ENCODE measurements at regions not wholly inside any gene's neighbourhood (a gene's known extent, or its start where the extent isn't known, plus 50 kb on each side); places are given as distances from the start of the nearest gene placed in this dataset.
"Not testable (repeated sequence)": the region's sequence is repeated elsewhere in the genome, so short reads cannot be mapped to it uniquely, and the experiment has no call there.

DNA sequence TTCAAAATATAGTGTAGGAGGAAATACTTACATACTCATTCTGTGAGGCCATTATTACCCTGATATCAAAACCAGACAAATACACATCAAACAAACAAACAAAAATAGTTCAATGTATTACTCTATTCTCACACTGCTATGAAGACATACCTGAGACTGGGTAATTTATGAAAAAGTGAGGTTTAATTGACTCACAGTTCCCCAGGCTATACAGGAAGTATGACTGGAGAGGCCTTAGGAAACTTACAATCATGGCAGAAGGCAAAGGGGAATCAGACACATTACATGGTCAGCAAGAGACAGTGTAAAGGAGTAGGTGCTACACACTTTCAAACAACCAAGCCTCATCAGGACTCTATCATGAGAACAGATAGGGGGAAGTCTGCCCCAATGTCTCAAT, 1023.2 kb downstream of the TMTC2 start:
- Histone ChIP-seq H3K9me3 (ENCODE audit: low read depth, low read length) (no peaks in the 10 kb centered on the region), H3K4me3 (no peak overlapping the region)

DNA sequence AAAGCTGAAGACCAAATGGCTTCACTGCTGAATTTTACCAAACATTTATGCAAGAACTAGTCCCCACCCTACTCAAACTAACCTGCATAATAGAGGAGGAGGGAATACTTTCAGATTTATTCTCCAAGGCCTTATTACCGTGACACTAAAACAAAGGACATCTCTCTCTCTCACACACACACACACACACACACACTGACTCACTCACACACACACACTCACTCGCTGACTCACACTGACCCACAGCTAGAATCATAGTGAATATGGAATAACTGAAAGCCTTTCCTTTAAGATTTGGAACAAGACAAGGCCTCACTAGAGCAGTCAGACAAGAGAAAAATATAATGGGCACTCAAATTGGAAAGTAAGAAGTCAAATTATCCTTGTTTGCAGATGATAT, 1014.1 kb downstream of the TMTC2 start:
- H3K9ac ChIP-seq (ENCODE audit: insufficient read length): no peak overlapping the region
- H3K9me3 ChIP-seq (ENCODE audit: low read depth, low read length): no peaks in the 10 kb centered on the region
- H3K36me3 ChIP-seq (ENCODE audit: insufficient read depth, low read length): no peaks in the 10 kb centered on the region
- H3K27ac ChIP-seq: no peak overlapping the region
- TF ChIP-seq FOXP2 (optimal IDR thresholded peaks at IDR 0.05; ENCODE audit: control extremely low read depth, extremely low read length, insufficient read depth): no peak
- TF ChIP-seq EZH2 (IDR thresholded peaks at IDR 0.05): no peak
- TF ChIP-seq POLR2AphosphoS5 (IDR thresholded peaks at IDR 0.05; ENCODE audit: borderline replicate concordance, low read depth, low read length): no peak
- no peak overlapping the region for H3K4me3 ChIP-seq
- DNase-seq (ENCODE audit: low read depth, low spot score): no peak

More for the DNA sequence above, 1023.2 kb downstream of the TMTC2 start:
- no peaks in the 10 kb centered on the region for H3K36me3 ChIP-seq (ENCODE audit: insufficient read depth, low read length)
- H3K9ac ChIP-seq (ENCODE audit: insufficient read length): no peak overlapping the region
- H3K27ac ChIP-seq: no peak overlapping the region
- no peak for DNase-seq (ENCODE audit: low read depth, low spot score)
- TF ChIP-seq EZH2 (IDR thresholded peaks at IDR 0.05) (no peak), POLR2AphosphoS5 (IDR thresholded peaks at IDR 0.05; ENCODE audit: borderline replicate concordance, low read depth, low read length) (no peak), FOXP2 (optimal IDR thresholded peaks at IDR 0.05; ENCODE audit: control extremely low read depth, extremely low read length, insufficient read depth) (no peak)

DNA sequence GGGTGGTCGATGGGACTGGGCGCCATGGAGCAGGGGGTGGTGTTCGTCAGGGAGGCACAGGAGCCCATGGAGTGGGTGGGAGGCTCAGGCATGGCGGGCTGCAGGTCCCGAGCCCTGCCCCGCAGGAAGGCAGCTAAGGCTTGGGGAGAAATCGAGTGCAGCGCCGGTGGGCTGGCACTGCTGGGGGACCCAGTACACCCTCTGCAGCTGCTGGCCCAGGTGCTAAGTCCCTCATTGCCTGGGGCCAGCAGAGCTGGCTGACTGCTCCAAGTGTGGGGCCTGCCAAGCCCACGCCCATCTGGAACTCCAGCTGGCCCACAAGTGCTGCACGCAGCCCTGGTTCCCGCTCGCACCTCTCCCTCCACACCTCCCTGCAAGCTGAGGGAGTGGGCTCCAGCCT, 1009.6 kb downstream of the TMTC2 start:
- DNase-seq (ENCODE audit: low read depth, low spot score); H3K9me3 ChIP-seq (ENCODE audit: low read depth, low read length); H3K27ac ChIP-seq; H3K9ac ChIP-seq (ENCODE audit: insufficient read length); H3K4me3 ChIP-seq; H3K36me3 ChIP-seq (ENCODE audit: insufficient read depth, low read length): not testable (repeated sequence)

DNA sequence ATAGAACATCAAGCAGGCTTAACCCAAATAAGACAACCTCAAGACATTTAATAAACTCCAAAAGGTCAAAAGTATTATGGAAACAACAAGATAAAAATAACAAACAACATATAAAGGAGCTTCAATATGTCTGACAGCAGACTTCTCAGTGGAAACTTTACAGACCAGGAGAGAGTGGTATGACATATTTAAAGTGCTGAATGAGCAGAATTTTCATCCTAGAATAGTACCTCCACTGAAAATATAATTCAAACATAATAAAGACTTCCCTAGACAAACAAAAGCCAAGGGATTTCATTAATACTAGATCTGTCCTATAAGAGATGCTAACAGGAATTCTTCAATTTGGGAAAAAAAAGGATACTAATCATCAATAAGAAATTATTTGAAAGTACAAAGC, 1005.0 kb downstream of the TMTC2 start:
- Histone ChIP-seq H3K27ac (no peak overlapping the region), H3K36me3 (ENCODE audit: insufficient read depth, low read length) (no peaks in the 10 kb centered on the region), H3K9me3 (ENCODE audit: low read depth, low read length) (no peaks in the 10 kb centered on the region), H3K4me3 (no peak overlapping the region), H3K9ac (ENCODE audit: insufficient read length) (no peak overlapping the region)
- no peak for TF ChIP-seq FOXP2 (optimal IDR thresholded peaks at IDR 0.05; ENCODE audit: control extremely low read depth, extremely low read length, insufficient read depth)
- no peak for TF ChIP-seq EZH2 (IDR thresholded peaks at IDR 0.05)
- no peak for TF ChIP-seq POLR2AphosphoS5 (IDR thresholded peaks at IDR 0.05; ENCODE audit: borderline replicate concordance, low read depth, low read length)
- DNase-seq (ENCODE audit: low read depth, low spot score): no peak

DNA sequence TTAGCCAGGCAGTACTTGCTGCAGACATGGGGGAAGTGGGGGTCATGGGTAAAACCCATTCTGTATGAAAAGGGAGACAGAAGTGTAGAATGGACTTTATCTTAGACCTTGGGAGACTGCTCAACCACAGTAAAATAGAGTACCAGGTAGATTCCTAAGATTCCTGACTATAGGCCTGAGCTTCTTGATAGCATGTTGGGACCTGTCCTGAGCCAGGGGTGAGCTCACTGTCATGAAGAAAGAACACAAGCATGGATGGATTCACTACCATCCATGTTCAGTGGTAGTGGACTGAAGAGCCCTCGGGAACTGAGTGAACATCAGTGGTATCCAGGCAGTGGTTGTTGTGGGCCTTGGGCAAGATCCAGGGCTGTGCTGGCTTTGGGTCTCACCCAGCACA, 1003.8 kb downstream of the TMTC2 start:
- Histone ChIP-seq H3K9ac (ENCODE audit: insufficient read length) (no peak overlapping the region), H3K9me3 (ENCODE audit: low read depth, low read length) (no peaks in the 10 kb centered on the region), H3K4me3 (no peak overlapping the region), H3K36me3 (ENCODE audit: insufficient read depth, low read length) (no peaks in the 10 kb centered on the region), H3K27ac (no peak overlapping the region)
- TF ChIP-seq EZH2 (IDR thresholded peaks at IDR 0.05) (no peak), FOXP2 (optimal IDR thresholded peaks at IDR 0.05; ENCODE audit: control extremely low read depth, extremely low read length, insufficient read depth) (no peak), POLR2AphosphoS5 (IDR thresholded peaks at IDR 0.05; ENCODE audit: borderline replicate concordance, low read depth, low read length) (no peak)
- DNase-seq (ENCODE audit: low read depth, low spot score): no peak

DNA sequence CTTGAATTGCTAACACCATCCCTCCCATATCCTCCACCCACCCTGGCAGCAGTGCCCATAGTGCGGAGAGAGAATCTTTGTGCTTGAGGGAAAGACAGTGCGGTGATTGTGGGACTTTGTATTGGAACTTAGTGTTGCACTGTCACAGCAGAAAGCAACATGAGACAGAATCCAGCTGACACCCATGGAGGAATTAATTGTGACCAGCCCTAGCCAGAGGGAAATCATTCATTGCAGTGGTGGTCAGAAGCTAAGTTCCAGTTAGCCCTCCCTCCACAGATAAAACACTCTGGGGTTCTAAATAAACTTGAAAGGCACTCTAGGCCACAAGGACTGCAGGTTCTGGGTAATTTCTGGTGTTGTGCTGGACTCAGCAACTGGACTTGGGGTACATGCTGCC, 1002.6 kb downstream of the TMTC2 start:
- no peaks in the 10 kb centered on the region for H3K36me3 ChIP-seq (ENCODE audit: insufficient read depth, low read length)
- H3K9ac ChIP-seq (ENCODE audit: insufficient read length): no peak overlapping the region
- no peak overlapping the region for H3K27ac ChIP-seq
- DNase-seq (ENCODE audit: low read depth, low spot score): no peak
- TF ChIP-seq POLR2AphosphoS5 (IDR thresholded peaks at IDR 0.05; ENCODE audit: borderline replicate concordance, low read depth, low read length) (no peak), FOXP2 (optimal IDR thresholded peaks at IDR 0.05; ENCODE audit: control extremely low read depth, extremely low read length, insufficient read depth) (no peak), EZH2 (IDR thresholded peaks at IDR 0.05) (no peak)
- no peak overlapping the region for H3K4me3 ChIP-seq
- no peaks in the 10 kb centered on the region for H3K9me3 ChIP-seq (ENCODE audit: low read depth, low read length)

DNA sequence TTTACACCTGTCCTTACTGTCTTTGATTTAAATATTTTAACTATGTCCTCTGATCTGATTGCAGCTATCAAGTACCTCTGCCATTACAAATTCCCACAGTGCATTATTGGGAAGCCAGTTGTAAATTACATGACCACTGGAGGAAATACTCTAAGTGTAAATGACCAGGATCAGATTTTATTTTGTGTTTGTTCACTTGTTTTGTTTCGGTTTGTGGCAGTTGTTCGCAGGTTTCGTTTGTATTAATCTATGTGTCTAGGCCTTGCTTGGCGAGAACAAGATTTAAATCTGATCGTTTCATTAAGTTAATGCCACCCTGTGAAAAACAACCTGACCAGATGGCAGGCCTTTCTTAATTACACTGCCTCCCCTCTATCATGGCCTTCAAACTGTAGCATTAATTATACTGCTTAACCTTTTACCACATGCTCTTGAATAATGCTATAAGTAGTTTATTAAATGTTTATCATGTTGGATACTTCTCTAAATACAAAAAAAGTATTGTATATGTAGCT, 990.1 kb downstream of the TMTC2 start:
- Histone ChIP-seq H3K27ac (no peak overlapping the region), H3K9ac (ENCODE audit: insufficient read length) (no peak overlapping the region), H3K36me3 (ENCODE audit: insufficient read depth, low read length) (no peaks in the 10 kb centered on the region), H3K4me3 (no peak overlapping the region), H3K9me3 (ENCODE audit: low read depth, low read length) (no peaks in the 10 kb centered on the region)
- DNase-seq (ENCODE audit: low read depth, low spot score): no peak
- TF ChIP-seq EZH2 (IDR thresholded peaks at IDR 0.05) (no peak), POLR2AphosphoS5 (IDR thresholded peaks at IDR 0.05; ENCODE audit: borderline replicate concordance, low read depth, low read length) (no peak), FOXP2 (optimal IDR thresholded peaks at IDR 0.05; ENCODE audit: control extremely low read depth, extremely low read length, insufficient read depth) (no peak)

DNA sequence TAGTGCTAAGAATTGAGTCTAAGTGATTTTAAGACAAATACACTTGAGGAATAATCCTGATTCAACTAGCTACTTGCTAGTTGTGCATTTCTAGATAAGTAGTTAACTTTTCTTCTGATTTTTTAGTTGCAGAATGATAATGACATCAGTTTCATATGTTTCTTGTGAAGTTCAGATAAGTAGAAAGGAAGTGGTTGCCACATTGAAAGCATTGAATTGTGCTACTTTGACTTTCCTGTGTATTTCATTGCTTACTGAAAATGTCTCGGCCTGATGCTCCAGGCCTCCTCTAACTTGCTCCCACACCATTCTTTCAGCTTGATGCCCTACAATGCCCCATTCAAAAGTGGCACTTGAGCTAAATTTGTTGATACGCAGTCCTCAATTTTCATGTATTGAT, 980.0 kb downstream of the TMTC2 start:
- H3K9ac ChIP-seq (ENCODE audit: insufficient read length): no peak overlapping the region
- H3K27ac ChIP-seq: no peak overlapping the region
- H3K9me3 ChIP-seq (ENCODE audit: low read depth, low read length): no peaks in the 10 kb centered on the region
- TF ChIP-seq EZH2 (IDR thresholded peaks at IDR 0.05) (no peak), FOXP2 (optimal IDR thresholded peaks at IDR 0.05; ENCODE audit: control extremely low read depth, extremely low read length, insufficient read depth) (no peak), POLR2AphosphoS5 (IDR thresholded peaks at IDR 0.05; ENCODE audit: borderline replicate concordance, low read depth, low read length) (no peak)
- H3K36me3 ChIP-seq (ENCODE audit: insufficient read depth, low read length): no peaks in the 10 kb centered on the region
- DNase-seq (ENCODE audit: low read depth, low spot score): no peak
- no peak overlapping the region for H3K4me3 ChIP-seq

DNA sequence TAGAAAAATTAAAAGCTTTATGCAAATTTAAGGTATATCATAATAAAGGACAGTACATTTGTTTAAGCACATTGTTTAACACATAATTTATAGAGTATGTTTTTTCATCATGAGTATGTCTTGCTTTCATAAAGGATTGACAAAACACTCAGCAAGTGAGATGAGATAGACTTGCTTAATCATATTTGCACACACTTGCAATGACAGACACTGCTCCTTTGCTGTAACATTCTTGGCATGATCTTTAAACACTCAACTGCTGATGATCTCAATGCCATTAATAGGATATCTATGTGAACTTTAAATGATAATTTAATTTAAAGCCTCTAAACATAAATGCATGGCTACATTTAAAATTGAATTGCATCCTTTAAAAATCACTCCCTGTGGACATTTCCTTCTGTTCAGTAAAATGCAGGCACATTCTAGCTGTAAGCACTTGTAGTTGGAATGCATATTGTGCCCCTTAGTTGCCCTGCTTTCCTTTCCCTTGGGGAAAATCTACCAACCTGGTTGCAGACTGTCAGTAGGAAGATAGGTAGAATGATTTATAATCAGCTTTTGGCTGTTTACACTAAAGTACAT, 979.0 kb downstream of the TMTC2 start:
- Histone ChIP-seq H3K9me3 (ENCODE audit: low read depth, low read length) (no peaks in the 10 kb centered on the region), H3K4me3 (no peak overlapping the region), H3K27ac (no peak overlapping the region), H3K36me3 (ENCODE audit: insufficient read depth, low read length) (no peaks in the 10 kb centered on the region), H3K9ac (ENCODE audit: insufficient read length) (no peak overlapping the region)
- DNase-seq (ENCODE audit: low read depth, low spot score): no peak
- TF ChIP-seq EZH2 (IDR thresholded peaks at IDR 0.05) (no peak), FOXP2 (optimal IDR thresholded peaks at IDR 0.05; ENCODE audit: control extremely low read depth, extremely low read length, insufficient read depth) (no peak), POLR2AphosphoS5 (IDR thresholded peaks at IDR 0.05; ENCODE audit: borderline replicate concordance, low read depth, low read length) (no peak)
